SIG-M5 treated with dmso at 0.1 percent for 504 hours (cell line): ENCODE measurements at regions not wholly inside any gene's neighbourhood (a gene's known extent, or its start where the extent isn't known, plus 50 kb on each side); places are given as distances from the start of the nearest gene placed in this dataset.

Source experiments
- DNase-seq: peaks from one replicate; lab custom pipeline; 2025; ENCODE audit not compliant: unreplicated experiment; lab: John Stamatoyannopoulos, UW

- no peak for DNase-seq
These were observed 334.8 kb upstream of the FAR2 start for GRCh38 chr12:28814246-28814645.

GRCh38 chr12:28817524-28817923 lies 331.6 kb upstream of the FAR2 start:
- no peak for DNase-seq

- DNase-seq = no peak
These were observed 324.8 kb upstream of the FAR2 start for GRCh38 chr12:28824193-28824846.

- DNase-seq = no peak
These were observed 324.2 kb upstream of the FAR2 start for GRCh38 chr12:28824849-28825248.

GRCh38 chr12:28826766-28827165 lies 322.3 kb upstream of the FAR2 start:
- no peak for DNase-seq

GRCh38 chr12:28827861-28828260 lies 321.2 kb upstream of the FAR2 start:
- DNase-seq = no peak

- DNase-seq = no peak
These were observed 320.8 kb upstream of the FAR2 start for GRCh38 chr12:28828318-28828717.

GRCh38 chr12:28830491-28830890 lies 318.6 kb upstream of the FAR2 start:
- DNase-seq = no peak

GRCh38 chr12:28844718-28845117 lies 304.4 kb upstream of the FAR2 start:
- no peak for DNase-seq

- no peak for DNase-seq
These were observed 297.3 kb upstream of the FAR2 start for GRCh38 chr12:28851781-28852180.

- DNase-seq = no peak
These were observed 293.2 kb upstream of the FAR2 start for GRCh38 chr12:28855761-28856310.

GRCh38 chr12:28857369-28857768 lies 291.7 kb upstream of the FAR2 start:
- no peak for DNase-seq

- no peak for DNase-seq
These were observed 289.5 kb upstream of the FAR2 start for GRCh38 chr12:28859551-28859950.

GRCh38 chr12:28865776-28866175 lies 283.3 kb upstream of the FAR2 start:
- no peak for DNase-seq

GRCh38 chr12:28866296-28866695 lies 282.8 kb upstream of the FAR2 start:
- DNase-seq = no peak

GRCh38 chr12:28866715-28867503 lies 282.2 kb upstream of the FAR2 start:
- no peak for DNase-seq

- no peak for DNase-seq
These were observed 280.7 kb upstream of the FAR2 start for GRCh38 chr12:28868414-28868813.

- no peak for DNase-seq
These were observed 279.9 kb upstream of the FAR2 start for GRCh38 chr12:28869197-28869596.

- peak; percentile 52 for DNase-seq
These were observed 278.1 kb upstream of the FAR2 start for GRCh38 chr12:28870839-28871440.

GRCh38 chr12:28872654-28873268 lies 276.3 kb upstream of the FAR2 start:
- DNase-seq = peak; percentile 50

- no peak for DNase-seq
These were observed 274.3 kb upstream of the FAR2 start for GRCh38 chr12:28874758-28875157.
